ENCODE measurements at regions not wholly inside any gene's neighbourhood (a gene's known extent, or its start where the extent isn't known, plus 50 kb on each side); places are given as distances from the start of the nearest gene placed in this dataset.

- DNase-seq = no peak
- no peak overlapping the region for H3K4me3 Mint-ChIP-seq
- H3K36me3 Mint-ChIP-seq = no peaks in the 10 kb centered on the region
- H3K4me1 Mint-ChIP-seq = no peaks in the 10 kb centered on the region
- H3K36me3 ChIP-seq (ENCODE audit: insufficient read depth, low read length) = no peaks in the 10 kb centered on the region
- ChIA-PET POLR2A (no interaction called here), CTCF (no interaction called here)
- no peaks in the 10 kb centered on the region for H3K4me1 ChIP-seq (ENCODE audit: insufficient read depth, low read length)
- H3K4me3 ChIP-seq (ENCODE audit: low read length) = no peak overlapping the region
- no peak overlapping the region for H3K27ac ChIP-seq (ENCODE audit: low read depth, low read length)
- peaks cover 2% of the 10 kb centered on the region for H3K27me3 ChIP-seq (ENCODE audit: insufficient read depth, low read length, poor library complexity, severe bottlenecking)
- peaks cover 5 to 37% of the 10 kb centered on the region in 2 donors for H3K27me3 Mint-ChIP-seq
- H3K9me3 ChIP-seq (ENCODE audit: low read length) = no peaks in the 10 kb centered on the region
- no peaks in the 10 kb centered on the region for H3K9me3 Mint-ChIP-seq
- no peak overlapping the region for H3K27ac Mint-ChIP-seq
These were observed 175.0 kb downstream of the FAM43A start for GRCh38 chr3:194860725-194861124.

- CTCF ChIA-PET = no interaction called here
- no peak overlapping the region for H3K27ac Mint-ChIP-seq
- H3K9me3 Mint-ChIP-seq = no peaks in the 10 kb centered on the region
- POLR2A ChIA-PET = no interaction called here
- no peak overlapping the region for H3K4me3 Mint-ChIP-seq
- no peaks in the 10 kb centered on the region for H3K36me3 Mint-ChIP-seq
- Histone ChIP-seq H3K4me1 (ENCODE audit: insufficient read depth, low read length) (no peaks in the 10 kb centered on the region), H3K27me3 (ENCODE audit: insufficient read depth, low read length, poor library complexity, severe bottlenecking) (peaks cover 2% of the 10 kb centered on the region), H3K27ac (ENCODE audit: low read depth, low read length) (no peak overlapping the region), H3K36me3 (ENCODE audit: insufficient read depth, low read length) (no peaks in the 10 kb centered on the region), H3K4me3 (ENCODE audit: low read length) (no peak overlapping the region), H3K9me3 (ENCODE audit: low read length) (no peaks in the 10 kb centered on the region)
- DNase-seq = no peak
- H3K4me1 Mint-ChIP-seq = no peaks in the 10 kb centered on the region
- H3K27me3 Mint-ChIP-seq = peaks cover 5 to 44% of the 10 kb centered on the region in 2 donors
These were observed 175.7 kb downstream of the FAM43A start for GRCh38 chr3:194861375-194861774.

GRCh38 chr3:194865061-194865460 is 179.4 kb downstream of the FAM43A start:
- POLR2A ChIA-PET = no interaction called here
- H3K36me3 Mint-ChIP-seq = no peaks in the 10 kb centered on the region
- no peak for DNase-seq
- peaks cover 11 to 55% of the 10 kb centered on the region in 2 donors for H3K27me3 Mint-ChIP-seq
- H3K4me1 ChIP-seq (ENCODE audit: insufficient read depth, low read length) = no peaks in the 10 kb centered on the region
- H3K9me3 ChIP-seq (ENCODE audit: low read length) = no peaks in the 10 kb centered on the region
- CTCF ChIA-PET = no interaction called here
- H3K27ac ChIP-seq (ENCODE audit: low read depth, low read length) = no peak overlapping the region
- no peak overlapping the region for H3K4me3 Mint-ChIP-seq
- H3K27ac Mint-ChIP-seq = peak overlapping the region in 1 of 8 donors; percentile 18
- H3K36me3 ChIP-seq (ENCODE audit: insufficient read depth, low read length) = no peaks in the 10 kb centered on the region
- no peak overlapping the region for H3K4me3 ChIP-seq (ENCODE audit: low read length)
- H3K27me3 ChIP-seq (ENCODE audit: insufficient read depth, low read length, poor library complexity, severe bottlenecking) = peaks cover 4% of the 10 kb centered on the region
- H3K4me1 Mint-ChIP-seq = peaks cover 0 to 2% (median 0%) of the 10 kb centered on the region in 3 donors
- H3K9me3 Mint-ChIP-seq = no peaks in the 10 kb centered on the region

- Histone ChIP-seq H3K27ac (ENCODE audit: low read depth, low read length) (no peak overlapping the region), H3K4me1 (ENCODE audit: insufficient read depth, low read length) (no peaks in the 10 kb centered on the region), H3K36me3 (ENCODE audit: insufficient read depth, low read length) (no peaks in the 10 kb centered on the region), H3K9me3 (ENCODE audit: low read length) (no peaks in the 10 kb centered on the region), H3K27me3 (ENCODE audit: insufficient read depth, low read length, poor library complexity, severe bottlenecking) (peaks cover 4% of the 10 kb centered on the region), H3K4me3 (ENCODE audit: low read length) (no peak overlapping the region)
- Mint-ChIP-seq H3K9me3 (no peaks in the 10 kb centered on the region), H3K27me3 (peaks cover 11 to 55% of the 10 kb centered on the region in 2 donors), H3K4me1 (peaks cover 0 to 2% (median 0%) of the 10 kb centered on the region in 3 donors), H3K4me3 (no peak overlapping the region), H3K27ac (no peak overlapping the region), H3K36me3 (no peaks in the 10 kb centered on the region)
- DNase-seq = no peak
- ChIA-PET POLR2A (no interaction called here), CTCF (no interaction called here)
These were observed 179.9 kb downstream of the FAM43A start for GRCh38 chr3:194865615-194866014.

GRCh38 chr3:194866236-194866635 is 180.6 kb downstream of the FAM43A start:
- Histone ChIP-seq H3K4me1 (ENCODE audit: insufficient read depth, low read length) (no peaks in the 10 kb centered on the region), H3K9me3 (ENCODE audit: low read length) (no peaks in the 10 kb centered on the region), H3K27ac (ENCODE audit: low read depth, low read length) (no peak overlapping the region), H3K27me3 (ENCODE audit: insufficient read depth, low read length, poor library complexity, severe bottlenecking) (peaks cover 4% of the 10 kb centered on the region), H3K36me3 (ENCODE audit: insufficient read depth, low read length) (no peaks in the 10 kb centered on the region), H3K4me3 (ENCODE audit: low read length) (no peak overlapping the region)
- Mint-ChIP-seq H3K36me3 (no peaks in the 10 kb centered on the region), H3K9me3 (no peaks in the 10 kb centered on the region), H3K4me3 (no peak overlapping the region), H3K27ac (peak overlapping the region in 1 of 8 donors; percentile 1), H3K4me1 (peaks cover 0 to 2% (median 0%) of the 10 kb centered on the region in 3 donors), H3K27me3 (peaks cover 11 to 55% of the 10 kb centered on the region in 2 donors)
- ChIA-PET CTCF (no interaction called here), POLR2A (no interaction called here)
- no peak for DNase-seq

GRCh38 chr3:194867270-194867983 is 181.7 kb downstream of the FAM43A start:
- H3K27me3 ChIP-seq (ENCODE audit: insufficient read depth, low read length, poor library complexity, severe bottlenecking) = peaks cover 4% of the 10 kb centered on the region
- Mint-ChIP-seq H3K36me3 (no peaks in the 10 kb centered on the region), H3K27ac (no peak overlapping the region), H3K4me3 (no peak overlapping the region), H3K4me1 (peaks cover 0 to 2% (median 0%) of the 10 kb centered on the region in 3 donors), H3K9me3 (no peaks in the 10 kb centered on the region), H3K27me3 (peaks cover 9 to 50% of the 10 kb centered on the region in 2 donors)
- no peak overlapping the region for H3K4me3 ChIP-seq (ENCODE audit: low read length)
- ChIA-PET CTCF (no interaction called here), POLR2A (no interaction called here)
- no peaks in the 10 kb centered on the region for H3K4me1 ChIP-seq (ENCODE audit: insufficient read depth, low read length)
- no peak for DNase-seq
- H3K9me3 ChIP-seq (ENCODE audit: low read length) = no peaks in the 10 kb centered on the region
- no peaks in the 10 kb centered on the region for H3K36me3 ChIP-seq (ENCODE audit: insufficient read depth, low read length)
- no peak overlapping the region for H3K27ac ChIP-seq (ENCODE audit: low read depth, low read length)

- peaks cover 4% of the 10 kb centered on the region for H3K27me3 ChIP-seq (ENCODE audit: insufficient read depth, low read length, poor library complexity, severe bottlenecking)
- no peaks in the 10 kb centered on the region for H3K36me3 ChIP-seq (ENCODE audit: insufficient read depth, low read length)
- Mint-ChIP-seq H3K4me1 (peaks cover 0 to 2% (median 0%) of the 10 kb centered on the region in 3 donors), H3K36me3 (no peaks in the 10 kb centered on the region), H3K27me3 (peaks cover 12 to 39% of the 10 kb centered on the region in 2 donors), H3K9me3 (no peaks in the 10 kb centered on the region), H3K4me3 (no peak overlapping the region), H3K27ac (no peak overlapping the region)
- CTCF ChIA-PET = no interaction called here
- DNase-seq = no peak
- no peaks in the 10 kb centered on the region for H3K4me1 ChIP-seq (ENCODE audit: insufficient read depth, low read length)
- POLR2A ChIA-PET = no interaction called here
- no peak overlapping the region for H3K4me3 ChIP-seq (ENCODE audit: low read length)
- no peak overlapping the region for H3K27ac ChIP-seq (ENCODE audit: low read depth, low read length)
- no peaks in the 10 kb centered on the region for H3K9me3 ChIP-seq (ENCODE audit: low read length)
These were observed 183.1 kb downstream of the FAM43A start for GRCh38 chr3:194868831-194869230.

- H3K4me3 Mint-ChIP-seq = no peak overlapping the region
- CTCF ChIA-PET = no interaction called here
- Histone ChIP-seq H3K4me1 (ENCODE audit: insufficient read depth, low read length) (no peaks in the 10 kb centered on the region), H3K36me3 (ENCODE audit: insufficient read depth, low read length) (no peaks in the 10 kb centered on the region), H3K27me3 (ENCODE audit: insufficient read depth, low read length, poor library complexity, severe bottlenecking) (peaks cover 4% of the 10 kb centered on the region), H3K27ac (ENCODE audit: low read depth, low read length) (no peak overlapping the region), H3K9me3 (ENCODE audit: low read length) (no peaks in the 10 kb centered on the region), H3K4me3 (ENCODE audit: low read length) (no peak overlapping the region)
- H3K9me3 Mint-ChIP-seq = no peaks in the 10 kb centered on the region
- peaks cover 12 to 36% of the 10 kb centered on the region in 2 donors for H3K27me3 Mint-ChIP-seq
- peaks cover 0 to 2% (median 0%) of the 10 kb centered on the region in 3 donors for H3K4me1 Mint-ChIP-seq
- no peak for DNase-seq
- POLR2A ChIA-PET = no interaction called here
- no peaks in the 10 kb centered on the region for H3K36me3 Mint-ChIP-seq
- peak overlapping the region in 1 of 8 donors; percentile 47 for H3K27ac Mint-ChIP-seq
These were observed 183.9 kb downstream of the FAM43A start for GRCh38 chr3:194869482-194870169.

Data from CD8-positive, alpha-beta memory T cell (primary cell).